Transverse colon (tissue), 4 donors: ENCODE measurements at regions not wholly inside any gene's neighbourhood (a gene's known extent, or its start where the extent isn't known, plus 50 kb on each side); places are given as distances from the start of the nearest gene placed in this dataset.

Experiments used
- DNase-seq: peaks from one replicate; pipeline ENCODE4 v3.0.0-alpha.2; 2019
- H3K27ac ChIP-seq, 4 donors: fragments of 200-600 bp; sonication (generic); 2 replicates each; pipeline ENCODE4 v1.5.1; 2016 to 2018; ENCODE audit warnings: inconsistent platforms in 4 of 4
- H3K27me3 ChIP-seq: fragments of 200-600 bp; sonication (generic); 2 replicates; pipeline ENCODE4 v1.5.1; 2017; ENCODE audit warnings: inconsistent platforms
- H3K36me3 ChIP-seq, 4 donors: fragments of 200-600 bp; sonication (generic); 2 replicates each; pipeline ENCODE4 v1.5.1; 2017 to 2019; ENCODE audit warnings: inconsistent platforms in 4 of 4
- H3K4me1 ChIP-seq, 4 donors: fragments of 200-600 bp; sonication (generic); 2 replicates each; pipeline ENCODE4 v1.5.1; 2017 to 2020; ENCODE audit warnings: inconsistent platforms in 4 of 4
- H3K4me3 ChIP-seq, 4 donors: fragments of 200-600 bp; sonication (generic); 1 replicate in 1 of 4; 2 replicates in 3 of 4; pipeline versions ENCODE4 v1.5.1 to v1.6.1; 2017 to 2019; ENCODE audit warnings: inconsistent platforms in 4 of 4
- H3K9me3 ChIP-seq, 2 donors: fragments of 200-600 bp; sonication (generic); 2 replicates each; pipeline ENCODE4 v1.5.1; 2017 to 2019; ENCODE audit warnings: inconsistent platforms in 2 of 2
- CTCF ChIP-seq, 5 experiments: fragments of 200-600 bp in 3 of 5; fragments of 450-650 bp in 2 of 5; sonication (generic) in 3 of 5; IDR thresholded peaks; 1 replicate in 2 of 5; 2 replicates in 3 of 5; pipeline ENCODE4 v1.5.1; 2016 to 2017; ENCODE audit warnings: antibody characterized with exemption in 5 of 5, inconsistent platforms in 3 of 5, mild to moderate bottlenecking in 2 of 5, moderate library complexity in 1 of 5
- EP300 ChIP-seq: sonication (generic); formaldehyde crosslinking; IDR thresholded peaks from one replicate; pipeline ENCODE4 v1.6.1; 2017; ENCODE audit warnings: antibody characterized with exemption, low read depth
- POLR2A ChIP-seq: fragments of 450-650 bp; IDR thresholded peaks from one replicate; pipeline ENCODE4 v1.6.1; 2016; ENCODE audit warnings: antibody characterized with exemption, mild to moderate bottlenecking, moderate library complexity
- POLR2AphosphoS5 ChIP-seq, 3 donors: sonication (generic); formaldehyde crosslinking; IDR thresholded peaks; one replicate each; pipeline ENCODE4 v1.6.1; 2016; ENCODE audit warnings: antibody characterized with exemption in 3 of 3
- WGBS, 2 donors: methylation state at CpG; one replicate each; pipeline ENCODE4 v1.1.5; 2018; ENCODE audit warnings: low coverage in 1 of 2; 5-methylcytosine and 5-hydroxymethylcytosine counted together
- in situ Hi-C, 4 donors: fragments of 200-750 bp; cut with MboI; loops; one replicate each; pipeline versions ENCODE4 v1.15.0 to v1.15.1; 2017; ENCODE audit warnings: low sequenced_read_pairs in 3 of 4, low pct_ligation_motif_present in 1 of 4, low pct_unique_long_range_greater_than_20kb in 1 of 4
- intact Hi-C: fragments of 100-400 bp; cut with DNase I; formaldehyde crosslinking; loops from one replicate; pipeline ENCODE4 v1.15.1; 2023; ENCODE audit warnings: low total_unique reads

GRCh38 chr11:116262370-116262769 lies 510.4 kb downstream of the BUD13 start:
- no peak overlapping the region for H3K27ac ChIP-seq
- intact Hi-C loops (no loop called here), in situ Hi-C loops (no loop called here)
- TF ChIP-seq CTCF (IDR thresholded peaks at IDR 0.05), result no peak
- TF ChIP-seq POLR2A, result no peak
- TF ChIP-seq EP300, result no peak
- no peak for TF ChIP-seq POLR2AphosphoS5 (IDR thresholded peaks at IDR 0.05)
- no peak for DNase-seq
- H3K4me1 ChIP-seq, result no peaks in the 10 kb centered on the region
- no peaks in the 10 kb centered on the region for H3K36me3 ChIP-seq
- H3K4me3 ChIP-seq, result no peak overlapping the region
- 50 to 63% methylated on average over 1 of the region's 1 CpG for WGBS, 2 donors
- H3K27me3 ChIP-seq, result peaks cover 8% of the 10 kb centered on the region
- H3K9me3 ChIP-seq, result no peaks in the 10 kb centered on the region

DNA sequence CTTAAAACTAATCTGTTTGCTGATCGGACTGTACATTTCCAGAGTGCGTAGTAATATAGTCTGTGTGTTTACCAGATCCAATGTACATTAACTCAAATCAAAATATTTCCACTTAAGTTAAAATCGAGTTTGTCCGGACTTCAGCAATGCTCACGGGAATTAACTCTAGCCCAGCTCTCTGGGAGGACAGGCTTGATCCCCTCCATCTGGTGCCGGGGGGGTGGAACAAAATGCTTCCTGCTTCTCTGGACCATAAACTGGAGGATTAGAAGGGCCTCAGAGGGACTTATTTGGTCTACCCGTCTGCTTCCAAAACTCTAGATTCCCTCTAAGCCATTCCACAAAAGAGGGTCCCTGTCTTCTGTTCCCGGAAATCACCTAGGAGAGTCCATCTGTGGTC lies 511.2 kb downstream of the BUD13 start:
- in situ Hi-C loops, result no loop called here
- TF ChIP-seq CTCF (IDR thresholded peaks at IDR 0.05) (no peak), POLR2A (no peak), POLR2AphosphoS5 (IDR thresholded peaks at IDR 0.05) (no peak), EP300 (no peak)
- 78 to 82% methylated on average over 5 to 8 of the region's 8 CpGs for WGBS, 2 donors
- H3K4me3 ChIP-seq, result no peak overlapping the region
- H3K36me3 ChIP-seq, result no peaks in the 10 kb centered on the region
- H3K27ac ChIP-seq, result no peak overlapping the region
- no peak for DNase-seq
- no peaks in the 10 kb centered on the region for H3K4me1 ChIP-seq
- intact Hi-C loops, result no loop called here
- H3K9me3 ChIP-seq, result no peaks in the 10 kb centered on the region
- peaks cover 8% of the 10 kb centered on the region for H3K27me3 ChIP-seq

GRCh38 chr11:116258821-116259220 lies 514.0 kb downstream of the BUD13 start:
- Histone ChIP-seq H3K4me1 (no peaks in the 10 kb centered on the region), H3K27me3 (peaks cover 8% of the 10 kb centered on the region), H3K4me3 (no peak overlapping the region), H3K27ac (no peak overlapping the region), H3K9me3 (no peaks in the 10 kb centered on the region), H3K36me3 (no peaks in the 10 kb centered on the region)
- 83 to 100% methylated on average over 1 to 3 of the region's 3 CpGs for WGBS, 2 donors
- intact Hi-C loops, result no loop called here
- no peak for DNase-seq
- in situ Hi-C loops, result no loop called here
- no peak for TF ChIP-seq POLR2AphosphoS5 (IDR thresholded peaks at IDR 0.05)
- TF ChIP-seq CTCF (IDR thresholded peaks at IDR 0.05), result no peak
- TF ChIP-seq EP300, result no peak
- no peak for TF ChIP-seq POLR2A

GRCh38 chr11:116257883-116258282 lies 514.9 kb downstream of the BUD13 start:
- Histone ChIP-seq H3K27ac (no peak overlapping the region), H3K4me1 (no peaks in the 10 kb centered on the region), H3K9me3 (no peaks in the 10 kb centered on the region), H3K4me3 (no peak overlapping the region), H3K27me3 (peaks cover 8% of the 10 kb centered on the region), H3K36me3 (no peaks in the 10 kb centered on the region)
- in situ Hi-C loops (no loop called here), intact Hi-C loops (no loop called here)
- DNase-seq, result no peak
- WGBS, 2 donors, result 84% methylated on average over 4 of the region's 4 CpGs; no CpG with 5 or more reads in 1 of the 2 donors
- TF ChIP-seq POLR2A (no peak), CTCF (IDR thresholded peaks at IDR 0.05) (no peak)
